ENCODE measurements at regions not wholly inside any gene's neighbourhood (a gene's known extent, or its start where the extent isn't known, plus 50 kb on each side); places are given as distances from the start of the nearest gene placed in this dataset.

DNA sequence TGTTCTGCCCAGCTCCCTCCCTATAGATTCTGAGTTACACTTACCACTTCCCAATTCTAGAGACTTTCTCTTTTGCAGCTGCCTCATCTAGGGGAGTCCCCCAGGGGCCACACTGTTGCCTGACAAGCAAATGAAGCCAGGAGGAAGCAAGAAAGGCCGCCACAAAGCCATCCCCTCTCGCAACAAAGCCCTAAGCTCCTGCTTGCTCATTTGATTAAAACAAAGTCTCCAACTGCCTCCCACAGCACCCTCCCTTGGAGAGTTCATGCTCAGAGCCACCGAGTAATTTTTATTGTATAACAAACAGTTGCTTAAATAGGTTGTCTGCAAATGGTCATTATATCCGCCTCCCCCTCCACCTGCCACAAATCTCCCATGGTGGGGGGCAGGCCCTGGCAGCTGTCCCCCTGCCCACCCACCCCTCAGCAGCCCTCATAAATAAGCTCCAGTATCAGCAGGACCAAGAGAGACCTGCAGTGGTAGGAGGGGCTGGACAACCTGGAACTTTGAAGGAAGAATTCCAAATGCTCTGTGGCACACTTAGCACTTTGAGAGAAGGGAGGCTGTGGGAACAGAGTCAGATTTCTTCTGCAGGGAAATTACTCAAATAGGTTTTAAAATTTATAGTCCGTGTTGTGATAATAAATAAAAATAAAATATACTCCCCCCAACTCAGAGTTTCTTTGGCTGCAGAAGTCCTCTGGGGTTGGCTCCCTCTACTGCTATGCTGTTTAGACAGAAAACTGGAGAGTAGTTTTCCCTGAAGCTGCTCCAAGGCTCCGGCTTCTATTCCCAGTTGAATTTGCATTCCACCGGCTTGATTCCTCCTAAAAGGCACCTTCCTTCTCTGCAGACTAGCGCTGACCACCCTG, 237.5 kb downstream of the TTLL7 start:
- TF ChIP-seq CTCF (conservative IDR thresholded peaks at IDR 0.05) = no peak
- no peak for TF ChIP-seq ZFX (IDR thresholded peaks at IDR 0.05)

All from C4-2B (cell line).